GM12873 (cell line): ENCODE measurements at regions not wholly inside any gene's neighbourhood (a gene's known extent, or its start where the extent isn't known, plus 50 kb on each side); places are given as distances from the start of the nearest gene placed in this dataset.

Source experiments
- CTCF ChIP-seq: IDR thresholded peaks from 2 replicates; pipeline ENCODE4 v1.5.1; 2012; ENCODE audit warnings: low read depth, mild to moderate bottlenecking, moderate library complexity, low read length, control low read depth; ENCODE audit not compliant: insufficient read depth; ENCODE audit errors: missing control alignments

GRCh38 chr10:130652964-130653578 lies 516.9 kb downstream of the GLRX3 start:
- no peak for TF ChIP-seq CTCF

- no peak for TF ChIP-seq CTCF
These were observed 518.5 kb downstream of the GLRX3 start for GRCh38 chr10:130654726-130655125.

- TF ChIP-seq CTCF = no peak
These were observed 519.4 kb downstream of the GLRX3 start for GRCh38 chr10:130655313-130656186.

- TF ChIP-seq CTCF = no peak
These were observed 520.0 kb downstream of the GLRX3 start for GRCh38 chr10:130656187-130656575.

- TF ChIP-seq CTCF = no peak
These were observed 520.5 kb downstream of the GLRX3 start for GRCh38 chr10:130656582-130657133.

- TF ChIP-seq CTCF = no peak
These were observed 522.6 kb downstream of the GLRX3 start for GRCh38 chr10:130658687-130659290.

- TF ChIP-seq CTCF = no peak
These were observed 523.3 kb downstream of the GLRX3 start for GRCh38 chr10:130659528-130659927.
